ENCODE measurements at regions not wholly inside any gene's neighbourhood (a gene's known extent, or its start where the extent isn't known, plus 50 kb on each side); places are given as distances from the start of the nearest gene placed in this dataset.

DNA sequence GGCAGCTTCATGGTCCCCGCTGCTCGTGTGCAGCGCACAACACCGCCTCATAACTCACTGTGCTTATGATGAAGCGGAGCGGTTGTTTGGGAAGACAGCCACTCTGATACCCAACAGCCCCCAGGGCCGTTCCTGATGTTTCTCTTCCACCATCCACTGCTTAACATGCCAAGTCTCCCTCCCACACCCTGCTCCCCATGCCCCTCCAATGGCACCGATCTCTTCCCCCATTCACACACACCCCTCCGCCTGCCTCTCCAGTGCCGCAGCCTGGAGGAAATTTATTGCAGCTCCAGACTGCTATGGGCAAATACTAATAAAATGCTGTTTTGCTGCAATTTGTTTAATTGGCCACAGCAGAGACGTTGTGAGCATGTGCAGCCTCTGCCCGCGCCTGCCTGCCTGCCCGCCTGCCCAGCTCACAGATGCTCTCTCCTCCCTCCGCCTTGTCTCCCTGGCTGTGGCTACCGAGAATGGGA is 80.3 kb upstream of the LHX1 start:
- no peaks in the 10 kb centered on the region for H3K79me2 ChIP-seq (ENCODE audit: control insufficient read depth, low read length)
- TF ChIP-seq, protein P1, sequence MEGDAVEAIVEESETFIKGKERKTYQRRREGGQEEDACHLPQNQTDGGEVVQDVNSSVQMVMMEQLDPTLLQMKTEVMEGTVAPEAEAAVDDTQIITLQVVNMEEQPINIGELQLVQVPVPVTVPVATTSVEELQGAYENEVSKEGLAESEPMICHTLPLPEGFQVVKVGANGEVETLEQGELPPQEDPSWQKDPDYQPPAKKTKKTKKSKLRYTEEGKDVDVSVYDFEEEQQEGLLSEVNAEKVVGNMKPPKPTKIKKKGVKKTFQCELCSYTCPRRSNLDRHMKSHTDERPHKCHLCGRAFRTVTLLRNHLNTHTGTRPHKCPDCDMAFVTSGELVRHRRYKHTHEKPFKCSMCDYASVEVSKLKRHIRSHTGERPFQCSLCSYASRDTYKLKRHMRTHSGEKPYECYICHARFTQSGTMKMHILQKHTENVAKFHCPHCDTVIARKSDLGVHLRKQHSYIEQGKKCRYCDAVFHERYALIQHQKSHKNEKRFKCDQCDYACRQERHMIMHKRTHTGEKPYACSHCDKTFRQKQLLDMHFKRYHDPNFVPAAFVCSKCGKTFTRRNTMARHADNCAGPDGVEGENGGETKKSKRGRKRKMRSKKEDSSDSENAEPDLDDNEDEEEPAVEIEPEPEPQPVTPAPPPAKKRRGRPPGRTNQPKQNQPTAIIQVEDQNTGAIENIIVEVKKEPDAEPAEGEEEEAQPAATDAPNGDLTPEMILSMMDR (IDR thresholded peaks at IDR 0.05; ENCODE audit: low read depth, low read length, poor library complexity, severe bottlenecking) = no peak
- TF ChIP-seq EZH2phosphoT487 (IDR thresholded peaks at IDR 0.05; ENCODE audit: borderline replicate concordance, low read length) = no peak
- no peaks in the 10 kb centered on the region for H3F3A ChIP-seq (ENCODE audit: control insufficient read depth, insufficient read depth)
- H3K4me1 ChIP-seq (ENCODE audit: control insufficient read depth, low read length) = no peaks in the 10 kb centered on the region
- H3K9me3 ChIP-seq (ENCODE audit: control insufficient read depth, insufficient read depth, low read length) = no peaks in the 10 kb centered on the region
- H3K4me2 ChIP-seq (ENCODE audit: low read length) = no peak overlapping the region
- H4K20me1 ChIP-seq (ENCODE audit: control insufficient read depth, insufficient read depth, low read depth, low read length) = peaks cover 4% of the 10 kb centered on the region; the same call in 1 of the 2 replicates
- no peaks in the 10 kb centered on the region for H3K36me3 ChIP-seq (ENCODE audit: control insufficient read depth, low read length)
- no peak overlapping the region for H3K4me3 ChIP-seq (ENCODE audit: low read length)
- no peaks in the 10 kb centered on the region for H3K9me2 ChIP-seq (replicated peaks; ENCODE audit: control insufficient read depth, low read length)
- no peak overlapping the region for H3K27ac ChIP-seq (ENCODE audit: low read depth, low read length)
- peaks cover 11% of the 10 kb centered on the region for H3K27me3 ChIP-seq (ENCODE audit: control insufficient read depth, low read length)

GRCh38 chr17:36857698-36858097 is 79.6 kb upstream of the LHX1 start:
- Histone ChIP-seq H4K20me1 (ENCODE audit: control insufficient read depth, insufficient read depth, low read depth, low read length) (peaks cover 4% of the 10 kb centered on the region; the same call in 1 of the 2 replicates), H3F3A (ENCODE audit: control insufficient read depth, insufficient read depth) (no peaks in the 10 kb centered on the region), H3K27ac (ENCODE audit: low read depth, low read length) (no peak overlapping the region), H3K4me3 (ENCODE audit: low read length) (no peak overlapping the region), H3K4me2 (ENCODE audit: low read length) (no peak overlapping the region), H3K4me1 (ENCODE audit: control insufficient read depth, low read length) (no peaks in the 10 kb centered on the region), H3K9me3 (ENCODE audit: control insufficient read depth, insufficient read depth, low read length) (no peaks in the 10 kb centered on the region), H3K79me2 (ENCODE audit: control insufficient read depth, low read length) (no peaks in the 10 kb centered on the region), H3K27me3 (ENCODE audit: control insufficient read depth, low read length) (peaks cover 11% of the 10 kb centered on the region), H3K9me2 (replicated peaks; ENCODE audit: control insufficient read depth, low read length) (no peaks in the 10 kb centered on the region), H3K36me3 (ENCODE audit: control insufficient read depth, low read length) (no peaks in the 10 kb centered on the region)
- TF ChIP-seq, protein P1 (IDR thresholded peaks at IDR 0.05; ENCODE audit: low read depth, low read length, poor library complexity, severe bottlenecking) = no peak
- TF ChIP-seq EZH2phosphoT487 (IDR thresholded peaks at IDR 0.05; ENCODE audit: borderline replicate concordance, low read length) = no peak

DNA sequence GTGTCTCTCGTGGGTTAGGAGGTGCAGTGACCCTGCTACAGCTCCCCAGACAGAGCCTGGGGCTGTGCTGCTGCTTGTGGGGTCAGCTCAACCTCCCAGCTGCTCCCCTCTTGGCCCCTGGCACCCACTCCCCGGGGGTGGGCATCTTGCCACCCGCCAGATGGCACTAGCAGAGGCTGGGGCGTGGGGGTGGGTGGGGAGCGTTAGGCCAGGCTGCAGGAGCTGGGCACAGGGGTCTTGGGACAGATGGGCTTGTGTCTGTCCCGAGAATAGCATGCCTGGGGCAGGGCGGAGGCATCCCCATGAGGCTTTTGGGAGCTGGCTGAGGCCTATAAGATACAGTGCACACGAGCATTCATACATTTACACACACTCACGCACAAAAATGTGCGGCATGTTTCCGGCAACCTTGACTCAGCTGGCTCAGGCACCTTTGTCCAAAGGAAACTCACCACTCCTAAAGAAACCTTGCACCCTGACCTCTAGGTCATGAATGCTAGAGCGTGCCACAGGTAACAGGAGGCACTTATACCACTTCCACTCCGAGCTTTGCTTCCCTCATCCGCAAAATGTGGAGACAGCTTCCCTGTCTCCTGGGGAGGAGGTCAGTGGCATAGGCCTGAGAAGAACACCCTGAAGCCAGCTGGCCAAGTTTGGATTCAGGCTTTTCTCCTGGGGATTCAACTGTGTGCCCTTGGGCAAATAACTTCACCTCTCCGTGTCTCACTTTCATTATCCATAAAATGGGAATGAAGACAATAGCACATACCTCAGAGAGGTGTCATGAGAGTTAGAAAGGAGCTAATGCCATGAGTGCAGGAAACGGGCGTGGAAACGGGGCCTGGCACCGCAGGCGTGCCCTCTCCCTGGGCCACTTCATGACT is 78.9 kb upstream of the LHX1 start:
- H3K9me2 ChIP-seq (replicated peaks; ENCODE audit: control insufficient read depth, low read length) = no peaks in the 10 kb centered on the region
- H3F3A ChIP-seq (ENCODE audit: control insufficient read depth, insufficient read depth) = no peaks in the 10 kb centered on the region
- no peak overlapping the region for H3K4me2 ChIP-seq (ENCODE audit: low read length)
- H3K4me1 ChIP-seq (ENCODE audit: control insufficient read depth, low read length) = no peaks in the 10 kb centered on the region
- H3K79me2 ChIP-seq (ENCODE audit: control insufficient read depth, low read length) = no peaks in the 10 kb centered on the region
- H3K27me3 ChIP-seq (ENCODE audit: control insufficient read depth, low read length) = peaks cover 7% of the 10 kb centered on the region
- TF ChIP-seq EZH2phosphoT487 (IDR thresholded peaks at IDR 0.05; ENCODE audit: borderline replicate concordance, low read length) = no peak
- TF ChIP-seq, protein P1 (IDR thresholded peaks at IDR 0.05; ENCODE audit: low read depth, low read length, poor library complexity, severe bottlenecking) = no peak
- H3K4me3 ChIP-seq (ENCODE audit: low read length) = no peak overlapping the region
- H4K20me1 ChIP-seq (ENCODE audit: control insufficient read depth, insufficient read depth, low read depth, low read length) = peaks cover 1% of the 10 kb centered on the region; the same call in 1 of the 2 replicates
- no peaks in the 10 kb centered on the region for H3K36me3 ChIP-seq (ENCODE audit: control insufficient read depth, low read length)
- H3K27ac ChIP-seq (ENCODE audit: low read depth, low read length) = no peak overlapping the region
- no peaks in the 10 kb centered on the region for H3K9me3 ChIP-seq (ENCODE audit: control insufficient read depth, insufficient read depth, low read length)
